ENCODE measurements at regions not wholly inside any gene's neighbourhood (a gene's known extent, or its start where the extent isn't known, plus 50 kb on each side); places are given as distances from the start of the nearest gene placed in this dataset.
"Not testable (repeated sequence)": the region's sequence is repeated elsewhere in the genome, so short reads cannot be mapped to it uniquely, and the experiment has no call there.

GRCh38 chr15:44849701-44850403 lies 106.6 kb upstream of the TERB2 start:
- DNase-seq (ENCODE audit: low read depth): not testable (repeated sequence)

DNA sequence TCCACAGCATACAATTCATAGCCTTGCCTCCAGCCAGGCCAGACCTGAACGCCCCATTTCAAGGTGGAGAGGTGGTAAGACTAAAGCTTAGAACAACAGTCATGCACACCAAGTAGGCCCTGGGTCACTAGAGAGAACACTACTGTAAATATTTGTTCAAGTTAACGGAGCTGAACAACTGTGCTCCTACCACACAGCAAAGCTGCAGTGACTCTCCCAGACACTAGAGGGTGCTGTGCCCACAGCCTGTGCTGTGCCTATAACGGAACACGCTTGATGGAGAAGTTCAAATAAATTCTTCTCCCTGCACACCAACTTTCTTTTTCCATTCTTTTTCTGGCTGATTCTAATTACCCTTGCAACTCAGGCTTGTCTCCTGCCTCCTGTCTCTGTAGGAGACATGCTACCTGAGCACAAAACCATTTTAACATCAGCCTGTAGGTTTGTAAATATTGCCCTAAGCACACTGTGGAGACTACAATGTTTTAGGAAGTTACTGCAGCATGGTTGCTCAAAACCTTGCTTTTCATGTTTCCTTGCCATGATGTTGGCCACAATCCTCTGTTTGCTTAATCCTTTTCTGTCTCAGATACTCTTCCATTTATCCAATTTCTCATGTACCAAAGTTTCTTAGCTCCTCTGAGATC lies 103.1 kb upstream of the TERB2 start:
- peak; percentile 37 for DNase-seq (ENCODE audit: low read depth)

DNA sequence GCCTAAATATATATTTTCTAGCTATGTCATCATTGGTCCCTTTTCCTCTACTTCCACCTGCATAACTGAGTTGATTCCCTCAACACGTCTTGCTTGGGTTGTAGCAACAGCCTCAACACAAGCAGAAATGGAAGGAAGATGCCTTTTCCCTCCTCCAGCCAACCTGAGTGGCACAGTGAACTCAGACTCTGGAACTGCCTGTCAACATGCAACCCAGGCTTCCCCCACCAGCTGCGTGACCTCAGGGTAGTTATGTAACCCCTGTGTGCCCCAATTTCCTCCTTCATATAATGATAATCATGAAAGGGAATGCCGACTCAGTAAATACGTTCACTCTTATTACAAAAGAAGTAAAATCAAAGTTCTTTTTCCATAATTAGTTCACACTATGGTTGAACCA lies 101.8 kb upstream of the TERB2 start:
- DNase-seq (ENCODE audit: low read depth): not testable (repeated sequence)

DNA sequence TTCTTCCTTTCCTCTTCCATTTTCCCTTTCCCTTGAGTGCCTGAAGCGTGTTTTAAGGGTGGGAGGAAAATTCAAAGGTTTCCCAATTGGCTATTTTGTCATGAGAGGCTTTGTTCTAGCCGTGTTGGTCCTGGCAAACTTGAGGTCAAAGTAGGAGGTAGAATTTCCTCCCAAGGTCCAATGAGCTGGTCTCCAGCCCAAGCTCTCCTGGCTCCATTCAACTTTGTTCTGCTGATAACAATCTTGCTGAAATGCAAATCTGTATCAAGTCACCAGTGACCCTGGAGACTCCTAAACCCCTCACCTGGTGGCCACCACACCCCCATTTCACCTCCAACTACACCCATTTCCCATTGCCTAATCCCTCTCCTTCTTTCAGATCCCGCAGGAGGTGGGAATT lies 100.2 kb upstream of the TERB2 start:
- DNase-seq (ENCODE audit: low read depth): not testable (repeated sequence)

DNA sequence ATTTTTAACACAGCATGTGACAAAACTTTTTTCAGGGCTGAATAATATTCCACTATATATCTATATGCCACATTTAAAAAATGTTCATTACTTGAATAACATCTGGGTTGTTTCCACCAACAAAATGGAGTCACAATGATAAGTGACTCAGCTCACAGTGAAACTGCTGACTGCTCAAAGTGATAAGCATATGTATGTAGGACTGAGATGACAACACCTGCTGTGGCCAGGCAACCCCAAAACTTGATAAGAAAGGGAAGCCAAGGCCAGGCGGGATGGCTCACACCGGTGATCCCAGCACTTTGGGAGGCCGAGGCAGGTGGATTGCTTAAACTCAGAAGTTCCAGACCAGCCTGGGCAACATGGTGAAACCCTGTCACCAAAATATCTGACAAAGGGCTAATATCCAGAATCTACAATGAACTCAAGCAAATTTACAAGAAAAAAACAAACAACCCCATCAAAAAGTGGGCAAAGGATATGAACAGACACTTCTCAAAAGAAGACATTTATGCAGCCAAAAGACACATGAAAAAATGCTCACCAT lies 99.2 kb upstream of the TERB2 start:
- not testable (repeated sequence) for DNase-seq (ENCODE audit: low read depth)

GRCh38 chr15:44859088-44859487 lies 97.4 kb upstream of the TERB2 start:
- DNase-seq (ENCODE audit: low read depth): not testable (repeated sequence)

- not testable (repeated sequence) for DNase-seq (ENCODE audit: low read depth)
Observed at GRCh38 chr15:44860168-44860567, 96.3 kb upstream of the TERB2 start.

GRCh38 chr15:44861439-44861910 lies 95.0 kb upstream of the TERB2 start:
- DNase-seq (ENCODE audit: low read depth): no peak

DNA sequence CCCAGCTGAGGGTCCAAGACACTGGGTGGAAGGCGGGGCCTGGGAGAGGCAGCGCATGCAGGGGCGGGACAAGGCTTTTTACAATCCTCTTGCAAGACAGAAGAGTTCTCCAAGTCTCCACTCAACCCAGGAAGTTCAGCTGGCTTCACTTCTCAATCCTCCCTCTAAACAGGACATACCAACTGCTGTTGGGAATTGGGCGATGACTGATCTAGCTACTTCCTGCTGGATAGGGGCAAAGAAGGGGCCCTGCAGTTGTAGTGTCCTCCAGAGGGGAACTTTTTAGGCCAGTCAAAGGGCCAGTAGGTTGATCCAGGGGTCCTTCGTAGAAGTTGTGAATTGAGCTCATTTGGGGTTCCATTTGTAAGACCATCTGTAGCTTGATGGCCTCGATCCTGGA lies 94.6 kb upstream of the TERB2 start:
- DNase-seq (ENCODE audit: low read depth): no peak

GRCh38 chr15:44862866-44863265 lies 93.6 kb upstream of the TERB2 start:
- DNase-seq (ENCODE audit: low read depth): not testable (repeated sequence)

DNA sequence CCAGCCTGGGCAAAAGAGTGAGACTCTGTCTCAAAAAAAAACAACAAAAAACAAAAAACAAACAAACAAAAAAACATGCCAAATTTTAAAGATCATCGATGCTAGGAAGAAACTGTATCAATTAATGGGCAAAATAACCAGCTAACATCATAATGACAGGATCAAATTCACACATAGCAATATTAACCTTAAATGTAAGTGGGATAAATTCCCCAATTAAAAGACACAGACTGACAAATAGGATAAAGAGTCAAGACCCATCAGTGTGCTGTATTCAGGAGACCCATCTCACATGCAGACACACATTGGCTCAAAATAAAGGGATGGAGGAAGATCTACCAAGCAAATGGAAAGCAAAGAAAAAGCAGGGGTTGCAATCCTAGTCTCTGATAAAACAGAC lies 88.4 kb upstream of the TERB2 start:
- DNase-seq (ENCODE audit: low read depth): not testable (repeated sequence)

DNA sequence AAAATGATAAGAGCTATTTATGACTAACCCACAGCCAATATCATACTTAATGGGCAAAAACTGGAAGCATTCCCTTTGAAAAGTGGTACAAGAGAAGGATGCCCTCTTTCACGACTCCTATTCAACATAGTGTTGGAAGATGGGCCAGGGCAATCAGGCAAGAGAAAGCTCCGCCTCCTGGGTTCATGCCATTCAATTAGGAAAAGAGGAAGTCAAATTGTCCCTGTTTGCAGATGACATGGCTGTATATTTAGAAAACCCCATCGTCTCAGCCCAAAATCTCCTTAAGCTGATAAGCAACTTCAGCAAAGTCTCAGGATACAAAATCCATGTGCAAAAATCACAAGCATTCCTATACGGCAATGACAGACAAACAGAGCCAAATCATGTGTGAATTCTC lies 86.4 kb upstream of the TERB2 start:
- DNase-seq (ENCODE audit: low read depth): not testable (repeated sequence)

DNA sequence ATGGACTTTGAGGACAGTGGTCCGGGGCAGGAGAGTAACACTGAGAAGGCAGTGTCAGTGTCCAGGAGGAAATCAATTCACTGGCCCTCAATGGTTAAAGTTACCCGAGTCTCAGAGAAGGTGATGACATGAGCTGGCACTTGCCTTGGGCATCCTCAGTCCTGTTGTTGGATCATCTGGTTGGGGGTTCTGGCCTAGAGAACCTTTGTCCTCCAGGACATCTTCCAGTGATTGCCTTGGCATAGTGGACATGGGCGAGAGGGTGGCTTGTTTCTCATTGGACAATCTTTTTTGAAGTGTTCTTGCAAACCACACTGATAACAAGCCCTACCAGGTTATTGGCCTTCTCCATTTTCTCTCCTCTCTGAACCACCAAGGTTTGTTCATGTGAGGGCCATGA lies 83.4 kb upstream of the TERB2 start:
- no peak for DNase-seq (ENCODE audit: low read depth)

- no peak for DNase-seq (ENCODE audit: low read depth)
Observed at GRCh38 chr15:44879066-44879465, 77.4 kb upstream of the TERB2 start.

- no peak for DNase-seq (ENCODE audit: low read depth)
Observed at GRCh38 chr15:44882499-44882968, 74.0 kb upstream of the TERB2 start.

- no peak for DNase-seq (ENCODE audit: low read depth)
Observed at GRCh38 chr15:44883199-44883877, 73.1 kb upstream of the TERB2 start.

GRCh38 chr15:44898890-44899651 lies 57.4 kb upstream of the TERB2 start:
- not testable (repeated sequence) for DNase-seq (ENCODE audit: low read depth)

DNA sequence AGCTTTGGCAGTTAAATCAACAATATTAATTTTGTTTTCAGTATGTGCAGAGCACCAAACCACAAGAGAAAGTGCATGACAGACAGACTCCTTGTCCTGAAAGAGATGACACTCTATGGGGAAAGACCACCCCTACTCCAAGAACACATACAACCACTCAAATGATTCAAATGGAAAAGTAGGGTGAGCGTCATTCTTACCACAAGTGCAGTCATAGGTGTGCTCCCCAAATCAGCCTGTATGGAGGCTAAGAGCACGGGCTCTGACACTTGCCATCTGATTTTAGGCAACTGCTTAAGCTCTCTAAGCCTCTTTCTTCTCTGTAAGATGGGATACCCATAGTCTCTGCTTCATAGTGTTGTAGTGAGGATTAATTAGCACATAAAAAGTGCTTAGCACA lies 56.7 kb upstream of the TERB2 start:
- DNase-seq (ENCODE audit: low read depth): not testable (repeated sequence)

DNA sequence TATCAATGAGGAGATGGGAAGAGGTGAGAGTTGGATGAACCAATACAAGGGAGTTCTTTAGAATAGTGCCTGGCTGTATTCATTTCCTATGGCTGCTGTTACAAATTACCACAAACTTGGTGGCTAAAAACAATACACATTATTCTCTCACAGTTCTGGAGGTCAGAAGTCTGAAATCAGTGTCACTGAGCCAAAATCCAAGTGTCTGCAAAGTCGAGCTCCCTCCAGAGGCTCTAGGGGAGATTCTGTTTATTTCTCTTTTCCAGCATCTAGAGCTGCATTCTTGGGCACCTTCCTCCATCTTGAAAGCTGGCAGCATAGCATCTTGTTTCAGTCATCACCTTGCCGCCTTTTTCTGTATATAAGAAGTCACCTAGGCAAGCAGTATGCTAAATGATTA lies 55.7 kb upstream of the TERB2 start:
- not testable (repeated sequence) for DNase-seq (ENCODE audit: low read depth)

- DNase-seq (ENCODE audit: low read depth): not testable (repeated sequence)
Observed at GRCh38 chr15:44903281-44903680, 53.2 kb upstream of the TERB2 start.

DNA sequence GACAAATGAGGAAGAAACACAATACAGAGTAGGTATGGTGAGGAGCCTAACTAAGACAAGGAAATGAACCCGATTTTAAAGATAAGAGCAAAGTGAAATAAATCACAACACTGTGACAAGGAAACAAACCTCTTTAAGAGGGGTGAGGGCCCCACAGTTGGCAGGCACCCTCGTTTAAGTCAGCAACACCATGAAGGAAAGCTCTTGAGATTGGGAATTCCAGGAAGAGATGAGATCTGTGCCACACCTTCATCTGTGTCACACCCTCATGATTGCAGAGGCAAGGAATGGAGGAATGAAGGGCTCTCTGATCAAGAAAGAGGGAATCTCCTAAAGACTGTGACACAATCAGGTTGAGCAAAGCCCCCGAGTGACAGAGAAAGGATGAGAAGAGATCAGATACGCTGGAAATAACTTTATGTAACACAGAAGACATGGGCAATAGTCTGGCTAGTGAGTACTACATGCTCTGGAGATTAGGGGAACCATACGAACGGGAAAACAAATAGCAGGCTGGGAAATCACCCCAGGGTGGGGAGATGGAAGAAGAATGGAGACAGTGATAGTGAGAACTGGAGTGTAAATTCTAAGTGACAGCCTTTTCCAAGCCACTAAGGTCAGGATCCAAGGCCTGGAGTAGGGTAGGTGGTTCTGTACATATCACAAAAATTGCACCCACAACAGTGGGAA lies 51.7 kb upstream of the TERB2 start:
- not testable (repeated sequence) for DNase-seq (ENCODE audit: low read depth)
